Smooth muscle cell (in vitro differentiated cells): ENCODE measurements at regions not wholly inside any gene's neighbourhood (a gene's known extent, or its start where the extent isn't known, plus 50 kb on each side); places are given as distances from the start of the nearest gene placed in this dataset.

Source experiments
- DNase-seq: peaks from one replicate; lab custom pipeline; 2025; ENCODE audit not compliant: unreplicated experiment; lab: John Stamatoyannopoulos, UW
- H2AFZ ChIP-seq: fragments of 200-600 bp; sonication (generic); 2 replicates; pipeline ENCODE4 v1.6.0; 2016; ENCODE audit warnings: antibody characterized with exemption, low read depth, mild to moderate bottlenecking
- H3F3A ChIP-seq: fragments of 200-600 bp; sonication (generic); 2 replicates; pipeline ENCODE4 v1.6.0; 2017; ENCODE audit warnings: antibody characterized with exemption, low read depth
- H3K27ac ChIP-seq: fragments of 200-600 bp; sonication (generic); 2 replicates; pipeline ENCODE4 v1.5.1; 2016; ENCODE audit warnings: low read depth, mild to moderate bottlenecking
- H3K27me3 ChIP-seq: fragments of 200-600 bp; sonication (generic); 2 replicates; pipeline ENCODE4 v1.6.1; 2016; ENCODE audit warnings: low read depth, mild to moderate bottlenecking
- H3K36me3 ChIP-seq: fragments of 200-600 bp; sonication (generic); 2 replicates; pipeline ENCODE4 v1.5.1; 2016; ENCODE audit warnings: low read depth
- H3K4me1 ChIP-seq: fragments of 200-600 bp; sonication (generic); 2 replicates; pipeline ENCODE4 v1.5.1; 2016; ENCODE audit warnings: low read depth
- H3K4me2 ChIP-seq: fragments of 200-600 bp; sonication (generic); 2 replicates; pipeline ENCODE4 v1.6.0; 2016; ENCODE audit warnings: mild to moderate bottlenecking
- H3K4me3 ChIP-seq: fragments of 200-600 bp; sonication (generic); 2 replicates; pipeline ENCODE4 v1.5.1; 2016; ENCODE audit warnings: mild to moderate bottlenecking
- H3K79me2 ChIP-seq: fragments of 200-600 bp; sonication (generic); 2 replicates; pipeline ENCODE4 v1.6.0; 2016; ENCODE audit warnings: low read depth, mild to moderate bottlenecking
- H3K9ac ChIP-seq: fragments of 200-600 bp; sonication (generic); 2 replicates; pipeline ENCODE4 v1.6.0; 2016; ENCODE audit warnings: low read depth
- H3K9me3 ChIP-seq: fragments of 200-600 bp; sonication (generic); replicated peaks from 2 replicates; pipeline ENCODE4 v1.5.1; 2016; ENCODE audit warnings: low read depth
- H4K20me1 ChIP-seq: fragments of 200-600 bp; sonication (generic); 2 replicates; pipeline ENCODE4 v1.6.0; 2016; ENCODE audit warnings: low read depth
- CTCF ChIP-seq: fragments of 200-600 bp; sonication (generic); IDR thresholded peaks from 2 replicates; pipeline ENCODE4 v1.5.1; 2017; ENCODE audit warnings: borderline replicate concordance, mild to moderate bottlenecking, antibody characterized with exemption; ENCODE audit not compliant: insufficient read depth, poor library complexity, severe bottlenecking
- WGBS: methylation state at CpG from one replicate; pipeline ENCODE4 v1.1.7; 2016; ENCODE audit warnings: low lambda C conversion rate; 5-methylcytosine and 5-hydroxymethylcytosine counted together

- no peak overlapping the region for H3K9ac ChIP-seq
- TF ChIP-seq CTCF = no peak
- H2AFZ ChIP-seq = no peak overlapping the region
- H4K20me1 ChIP-seq = no peaks in the 10 kb centered on the region
- peaks cover 9% of the 10 kb centered on the region for H3K4me1 ChIP-seq
- no peaks in the 10 kb centered on the region for H3K79me2 ChIP-seq
- no peaks in the 10 kb centered on the region for H3K27me3 ChIP-seq
- no peaks in the 10 kb centered on the region for H3K36me3 ChIP-seq
- H3K4me2 ChIP-seq = no peak overlapping the region
- DNase-seq = no peak
- no peaks in the 10 kb centered on the region for H3K9me3 ChIP-seq
- H3F3A ChIP-seq = no peaks in the 10 kb centered on the region
- H3K4me3 ChIP-seq = no peak overlapping the region
- H3K27ac ChIP-seq = no peak overlapping the region
Measured at GRCh38 chr1:58861506-58861905, 77.7 kb upstream of the JUN start.

- H3F3A ChIP-seq = no peaks in the 10 kb centered on the region
- H4K20me1 ChIP-seq = no peaks in the 10 kb centered on the region
- no peaks in the 10 kb centered on the region for H3K27me3 ChIP-seq
- WGBS = 96% methylated on average over 1 of the region's 1 CpG
- H3K36me3 ChIP-seq = no peaks in the 10 kb centered on the region
- no peak overlapping the region for H3K9ac ChIP-seq
- no peak overlapping the region for H2AFZ ChIP-seq
- TF ChIP-seq CTCF = no peak
- no peak overlapping the region for H3K27ac ChIP-seq
- H3K4me2 ChIP-seq = no peak overlapping the region
- H3K9me3 ChIP-seq = no peaks in the 10 kb centered on the region
- peaks cover 9% of the 10 kb centered on the region for H3K4me1 ChIP-seq
- H3K79me2 ChIP-seq = no peaks in the 10 kb centered on the region
- no peak for DNase-seq
- H3K4me3 ChIP-seq = no peak overlapping the region
Measured at GRCh38 chr1:58862728-58863385, 79.0 kb upstream of the JUN start.

GRCh38 chr1:58864654-58865053, 80.8 kb upstream of the JUN start:
- H3K27me3 ChIP-seq = no peaks in the 10 kb centered on the region
- H2AFZ ChIP-seq = no peak overlapping the region
- H3K27ac ChIP-seq = no peak overlapping the region
- H4K20me1 ChIP-seq = no peaks in the 10 kb centered on the region
- TF ChIP-seq CTCF = no peak
- no peaks in the 10 kb centered on the region for H3K36me3 ChIP-seq
- no peaks in the 10 kb centered on the region for H3K9me3 ChIP-seq
- no peaks in the 10 kb centered on the region for H3K79me2 ChIP-seq
- DNase-seq = no peak
- no peak overlapping the region for H3K9ac ChIP-seq
- H3K4me1 ChIP-seq = peaks cover 9% of the 10 kb centered on the region
- 94% methylated on average over 2 of the region's 2 CpGs for WGBS
- H3K4me3 ChIP-seq = no peak overlapping the region
- H3K4me2 ChIP-seq = no peak overlapping the region
- no peaks in the 10 kb centered on the region for H3F3A ChIP-seq

GRCh38 chr1:58866578-58866977, 82.7 kb upstream of the JUN start:
- H3K9ac ChIP-seq = no peak overlapping the region
- H2AFZ ChIP-seq = no peak overlapping the region
- H3F3A ChIP-seq = no peaks in the 10 kb centered on the region
- no peaks in the 10 kb centered on the region for H3K27me3 ChIP-seq
- 100% methylated on average over 2 of the region's 2 CpGs for WGBS
- TF ChIP-seq CTCF = no peak
- H3K4me1 ChIP-seq = peaks cover 9% of the 10 kb centered on the region
- H3K4me3 ChIP-seq = no peak overlapping the region
- no peak overlapping the region for H3K4me2 ChIP-seq
- DNase-seq = no peak
- H3K27ac ChIP-seq = no peak overlapping the region
- no peaks in the 10 kb centered on the region for H3K79me2 ChIP-seq
- H3K9me3 ChIP-seq = no peaks in the 10 kb centered on the region
- no peaks in the 10 kb centered on the region for H3K36me3 ChIP-seq
- H4K20me1 ChIP-seq = no peaks in the 10 kb centered on the region
